K562 (cell line): ENCODE measurements at regions not wholly inside any gene's neighbourhood (a gene's known extent, or its start where the extent isn't known, plus 50 kb on each side); places are given as distances from the start of the nearest gene placed in this dataset.

Experiments
- ATAC-seq: fragments of 200-7000 bp; cut with Tn5 transposase; 3 replicates; pipeline ENCODE4 v1.9.1; 2020; ENCODE audit warnings: moderate library complexity
- BruUV-seq: library from RNA; stranded (reverse); fragments of 400-500 nt; replicated peaks from 2 replicates; lab custom pipeline; 2021; lab: Mats Ljungman, UMichigan
- CTCF ChIA-PET: fragments of 300-600 bp; formaldehyde crosslinking; extraction: SDS; loops from one replicate; lab custom pipeline; 2021; ENCODE audit warnings: low intra/inter-chr PET ratio; lab: Yijun Ruan, JAX
- POLR2A ChIA-PET: fragments of 300-600, 350-650 bp; sonication (Branson Sonifier 250); formaldehyde crosslinking; extraction: SDS; loops from one replicate; lab custom pipeline; 2021; ENCODE audit warnings: antibody characterized with exemption, inconsistent platforms; lab: Yijun Ruan, JAX
- DNase-seq, 4 experiments: peaks; one replicate each; pipeline versions ENCODE4 v3.0.0 to v3.0.0-alpha.2; 2011 to 2018; ENCODE audit warnings: low spot score in 3 of 4, mixed read lengths in 3 of 4; ENCODE audit errors: extremely low read depth in 1 of 4
- FAIRE-seq: peaks from 2 replicates; lab custom pipeline; 2011; peaks lifted over from hg19 to GRCh38; lab: Jason Lieb, UNC
- H2AFZ ChIP-seq: 2 replicates; pipeline ENCODE4 v1.6.0; 2011; ENCODE audit warnings: low read depth, low read length, control low read depth, inconsistent platforms
- H3K27ac ChIP-seq: fragments of 200-600 bp; 3 replicates; pipeline ENCODE4 v1.8.0; 2011; ENCODE audit warnings: low read depth, mild to moderate bottlenecking, control low read depth, inconsistent platforms, low read length, moderate library complexity, mixed read lengths; ENCODE audit errors: extremely low read depth
- H3K27me3 ChIP-seq, 2 experiments: fragments of 300-600 bp in 1 of 2; 2 replicates in 1 of 2; 3 replicates in 1 of 2; pipeline versions ENCODE4 v1.6.0 to v1.8.0; 2011; ENCODE audit warnings: inconsistent platforms in 2 of 2, low read length in 2 of 2, mild to moderate bottlenecking in 1 of 2, mixed read lengths in 1 of 2, moderate library complexity in 1 of 2; ENCODE audit not compliant: control insufficient read depth in 2 of 2, insufficient read depth in 2 of 2
- H3K36me3 ChIP-seq: fragments of 300-600 bp; 3 replicates; pipeline ENCODE4 v1.8.0; 2011; ENCODE audit warnings: mild to moderate bottlenecking, low read length, inconsistent platforms; ENCODE audit not compliant: control insufficient read depth, insufficient read depth
- H3K4me1 ChIP-seq, 2 experiments: fragments of 200-600 bp in 1 of 2; replicated peaks in 1 of 2; 2 replicates in 1 of 2; 3 replicates in 1 of 2; pipeline versions ENCODE4 v1.5.1 to v1.8.0; 2011; ENCODE audit warnings: inconsistent platforms in 2 of 2, low read length in 2 of 2, mild to moderate bottlenecking in 1 of 2, mixed read lengths in 1 of 2, moderate library complexity in 1 of 2; ENCODE audit not compliant: control insufficient read depth in 2 of 2, insufficient read depth in 2 of 2
- H3K4me2 ChIP-seq: 2 replicates; pipeline ENCODE4 v1.6.1; 2011; ENCODE audit warnings: low read length, control low read depth, inconsistent platforms, mixed read lengths; ENCODE audit not compliant: insufficient read depth
- H3K4me3 ChIP-seq: fragments of 200-600 bp; sonication (generic), shearing (Covaris generic); 2 replicates; pipeline ENCODE4 v1.5.1; 2016; ENCODE audit warnings: control low read depth, inconsistent platforms
- H3K79me2 ChIP-seq: fragments of 200-600 bp; 3 replicates; pipeline ENCODE4 v1.8.0; 2011; ENCODE audit warnings: low read length, inconsistent platforms; ENCODE audit not compliant: control insufficient read depth, insufficient read depth
- H3K9ac ChIP-seq, 2 experiments: 2 replicates each; pipeline versions ENCODE4 v1.6.0 to v1.6.1; 2011; ENCODE audit warnings: low read depth in 2 of 2, low read length in 2 of 2, control low read depth in 1 of 2, inconsistent platforms in 1 of 2, mild to moderate bottlenecking in 1 of 2, mixed read lengths in 1 of 2; ENCODE audit not compliant: insufficient read depth in 1 of 2
- H3K9me1 ChIP-seq: one replicate; pipeline ENCODE4 v1.6.0; 2011; ENCODE audit warnings: inconsistent platforms, mild to moderate bottlenecking, low read length, moderate library complexity; ENCODE audit not compliant: control insufficient read depth, insufficient read depth
- H3K9me3 ChIP-seq: replicated peaks from 2 replicates; pipeline ENCODE4 v1.5.1; 2011; ENCODE audit warnings: low read depth, low read length, inconsistent platforms; ENCODE audit not compliant: control insufficient read depth, insufficient read depth
- H4K20me1 ChIP-seq: replicated peaks from 2 replicates; pipeline ENCODE4 v1.6.1; 2011; ENCODE audit warnings: low read length, inconsistent platforms, mixed read lengths; ENCODE audit not compliant: control insufficient read depth, insufficient read depth
- FOSL1 ChIP-seq: fragments of 200-800 bp; sonication (Bioruptor generic); conservative IDR thresholded peaks from 2 replicates; pipeline ENCODE4 v1.6.1; 2016; ENCODE audit warnings: missing genetic modification characterization, missing compliant biosample characterization
- FOXK1 ChIP-seq: sonication (generic); formaldehyde crosslinking; IDR thresholded peaks from 2 replicates; pipeline ENCODE4 v1.8.0; 2022; ENCODE audit warnings: missing genetic modification reagents, mild to moderate bottlenecking, borderline replicate concordance
- MYC ChIP-seq, 2 experiments: fragments of 250-450 bp in 1 of 2; sonication (Bioruptor Pico) in 1 of 2; IDR thresholded peaks; 2 replicates each; pipeline versions ENCODE4 v1.5.1 to v1.6.1; 2012 to 2021; ENCODE audit warnings: low read depth in 2 of 2, borderline replicate concordance in 1 of 2, improper control_type of control experiment in 1 of 2, low read length in 1 of 2, mild to moderate bottlenecking in 1 of 2, moderate library complexity in 1 of 2
- RBM17 ChIP-seq: fragments of 200-400 bp; formaldehyde crosslinking; IDR thresholded peaks from 2 replicates; pipeline ENCODE4 v1.6.1; 2017; ENCODE audit warnings: low read depth, mild to moderate bottlenecking, low read length, borderline replicate concordance
- TAF7 ChIP-seq: fragments of 450-650 bp; IDR thresholded peaks from 2 replicates; pipeline ENCODE4 v1.6.1; 2016; ENCODE audit warnings: missing genetic modification characterization, missing compliant biosample characterization
- TBL1XR1 ChIP-seq, 2 experiments: IDR thresholded peaks; 2 replicates each; pipeline ENCODE4 v1.6.1; 2012; ENCODE audit warnings: improper control_type of control experiment in 2 of 2, low read length in 2 of 2, mild to moderate bottlenecking in 1 of 2
- ZBTB1 ChIP-seq: sonication (generic); formaldehyde crosslinking; IDR thresholded peaks from 2 replicates; pipeline ENCODE4 v1.8.1; 2023; ENCODE audit warnings: missing genetic modification reagents, low read depth, mild to moderate bottlenecking, borderline replicate concordance
- WGBS: fragments of 100-300 bp; shearing (Covaris generic); methylation state at CpG from one replicate; pipeline ENCODE4 v1.1.6; 2016; ENCODE audit warnings: low coverage, mixed read lengths; ENCODE audit not compliant: insufficient coverage; ENCODE audit errors: missing lambda C conversion rate; 5-methylcytosine and 5-hydroxymethylcytosine counted together
- in situ Hi-C: fragments of 300-500 bp; cut with MboI; formaldehyde crosslinking; loops from 4 replicates; pipeline ENCODE4 v1.15.0; 2018; ENCODE audit warnings: inconsistent platforms, mixed read lengths
- intact Hi-C: fragments of 100-400 bp; cut with micrococcal nuclease; formaldehyde crosslinking; loops from 2 replicates; pipeline ENCODE4 v1.14.2; 2022

GRCh38 chr13:34515201-34515600 lies 426.9 kb upstream of the NBEA start:
- H3K4me1 ChIP-seq = no peaks in the 10 kb centered on the region
- ChIA-PET CTCF (no interaction called here), POLR2A (no interaction called here)
- H3K27ac ChIP-seq = no peak overlapping the region
- peaks cover 1% of the 10 kb centered on the region; the same call in 1 of the 2 replicates for H3K9me3 ChIP-seq
- no peak overlapping the region for H3K4me3 ChIP-seq
- H2AFZ ChIP-seq = no peak overlapping the region
- DNase-seq (no peak), FAIRE-seq (no peak), ATAC-seq (no peak)
- in situ Hi-C loops = no loop called here
- H3K9ac ChIP-seq = no peak overlapping the region
- no peaks in the 10 kb centered on the region for H3K27me3 ChIP-seq
- intact Hi-C loops = no loop called here
- H3K36me3 ChIP-seq = no peaks in the 10 kb centered on the region
- no peaks in the 10 kb centered on the region for H3K9me1 ChIP-seq
- no TSS peak for BruUV-seq
- WGBS = 0% methylated on average over 3 of the region's 3 CpGs
- H3K4me2 ChIP-seq = no peak overlapping the region
- no peak for TF ChIP-seq ZBTB1 (CRISPR knock-in tag)
- TF ChIP-seq MYC (IDR thresholded peaks at IDR 0.05; ENCODE audit: low read depth, low read length) = no peak
- no peak for TF ChIP-seq MYC (CRISPR knock-in tag; IDR thresholded peaks at IDR 0.05; ENCODE audit: borderline replicate concordance, low read depth)
- no peak for TF ChIP-seq FOXK1 (CRISPR knock-in tag)
- no peak for TF ChIP-seq FOSL1
- no peak for TF ChIP-seq TBL1XR1 (IDR thresholded peaks at IDR 0.05; ENCODE audit: low read length in 2 of 2)
- TF ChIP-seq TAF7 (tag) = no peak
- TF ChIP-seq RBM17 = no peak
- H4K20me1 ChIP-seq = no peaks in the 10 kb centered on the region
- H3K79me2 ChIP-seq = no peaks in the 10 kb centered on the region
